HEK293T (cell line): ENCODE measurements at regions not wholly inside any gene's neighbourhood (a gene's known extent, or its start where the extent isn't known, plus 50 kb on each side); places are given as distances from the start of the nearest gene placed in this dataset.

Experiments
- ARNT ChIP-seq: fragments of 450-650 bp; IDR thresholded peaks from 2 replicates; pipeline ENCODE4 v1.6.1; 2017; ENCODE audit warnings: mild to moderate bottlenecking
- BHLHE40 ChIP-seq: fragments of 450-650 bp; IDR thresholded peaks from 2 replicates; pipeline ENCODE4 v1.6.1; 2016; ENCODE audit warnings: mild to moderate bottlenecking, moderate library complexity, borderline replicate concordance
- FOXA1 ChIP-seq: fragments of 450-650 bp; IDR thresholded peaks from 2 replicates; pipeline ENCODE4 v1.6.1; 2016; ENCODE audit warnings: mild to moderate bottlenecking
- HDGF ChIP-seq: fragments of 450-650 bp; IDR thresholded peaks from 2 replicates; pipeline ENCODE4 v1.6.1; 2017; ENCODE audit warnings: antibody characterized with exemption, borderline replicate concordance
- LEF1 ChIP-seq: fragments of 450-650 bp; IDR thresholded peaks from 2 replicates; pipeline ENCODE4 v1.6.1; 2017; ENCODE audit warnings: mild to moderate bottlenecking, borderline replicate concordance
- SP1 ChIP-seq: fragments of 450-650 bp; IDR thresholded peaks from 2 replicates; pipeline ENCODE4 v1.6.1; 2017
- SUZ12 ChIP-seq: fragments of 450-650 bp; IDR thresholded peaks from 2 replicates; pipeline ENCODE4 v1.6.1; 2016; ENCODE audit warnings: mild to moderate bottlenecking
- TARDBP ChIP-seq: fragments of 450-650 bp; IDR thresholded peaks from 2 replicates; pipeline ENCODE4 v1.6.1; 2016
- ZNF384 ChIP-seq: fragments of 450-650 bp; IDR thresholded peaks from 2 replicates; pipeline ENCODE4 v1.6.1; 2016
- TF ChIP-seq, protein P1 (sequence below): fragments of 450-650 bp; IDR thresholded peaks from 2 replicates; pipeline ENCODE4 v1.6.1; 2016

- TF ChIP-seq SP1 = no peak
- TF ChIP-seq, protein P1, sequence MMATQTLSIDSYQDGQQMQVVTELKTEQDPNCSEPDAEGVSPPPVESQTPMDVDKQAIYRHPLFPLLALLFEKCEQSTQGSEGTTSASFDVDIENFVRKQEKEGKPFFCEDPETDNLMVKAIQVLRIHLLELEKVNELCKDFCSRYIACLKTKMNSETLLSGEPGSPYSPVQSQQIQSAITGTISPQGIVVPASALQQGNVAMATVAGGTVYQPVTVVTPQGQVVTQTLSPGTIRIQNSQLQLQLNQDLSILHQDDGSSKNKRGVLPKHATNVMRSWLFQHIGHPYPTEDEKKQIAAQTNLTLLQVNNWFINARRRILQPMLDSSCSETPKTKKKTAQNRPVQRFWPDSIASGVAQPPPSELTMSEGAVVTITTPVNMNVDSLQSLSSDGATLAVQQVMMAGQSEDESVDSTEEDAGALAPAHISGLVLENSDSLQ = no peak
- no peak for TF ChIP-seq LEF1
- TF ChIP-seq ARNT = no peak
- TF ChIP-seq ZNF384 = no peak
- TF ChIP-seq TARDBP = no peak
- no peak for TF ChIP-seq BHLHE40
- TF ChIP-seq HDGF = no peak
- no peak for TF ChIP-seq FOXA1
- TF ChIP-seq SUZ12 = no peak
Measured at GRCh38 chr13:106105153-106105552, 430.3 kb downstream of the EFNB2 start.
